Right ventricle myocardium superior (tissue), 1 donor: ENCODE measurements at regions not wholly inside any gene's neighbourhood (a gene's known extent, or its start where the extent isn't known, plus 50 kb on each side); places are given as distances from the start of the nearest gene placed in this dataset.

Experiments
- ATAC-seq: fragments of 200-7000 bp; cut with Tn5 transposase; one replicate; pipeline ENCODE4 v1.9.1; 2020; ENCODE audit warnings: mild to moderate bottlenecking; ENCODE audit not compliant: poor library complexity
- DNase-seq: peaks from one replicate; pipeline ENCODE4 v3.0.0-alpha.2; 2020
- intact Hi-C: fragments of 100-400 bp; cut with DNase I; formaldehyde crosslinking; loops from one replicate; pipeline ENCODE4 v1.11.2; 2022
- donor health status: DM: no; HTN: yes; CAD: no; lungs with severe emphysema.

DNA sequence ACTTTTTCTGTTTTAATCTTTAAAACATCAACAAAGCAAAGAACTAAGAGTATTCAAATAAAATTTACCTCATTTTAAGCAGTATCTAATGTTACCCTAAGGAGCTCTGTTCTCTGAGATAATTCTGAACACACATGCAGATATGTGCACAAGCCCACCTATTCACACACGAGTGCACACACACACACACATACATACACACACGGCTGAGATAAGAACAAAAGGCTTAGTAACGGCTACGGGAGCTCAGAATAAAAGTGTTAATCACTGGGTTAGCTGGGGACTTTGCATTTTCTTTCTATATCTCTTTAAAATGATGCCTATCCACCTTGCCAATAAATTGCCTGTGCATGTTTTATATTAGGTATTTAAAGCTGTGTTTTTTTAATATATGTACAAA lies 1096.3 kb downstream of the GALC start:
- ATAC-seq: no peak

GRCh38 chr14:86892152-86892956 lies 1100.6 kb downstream of the GALC start:
- DNase-seq: no peak
- ATAC-seq: no peak
- intact Hi-C loops: no loop called here

More for the DNA sequence above, 1096.3 kb downstream of the GALC start:
- no peak for DNase-seq
- intact Hi-C loops: no loop called here

DNA sequence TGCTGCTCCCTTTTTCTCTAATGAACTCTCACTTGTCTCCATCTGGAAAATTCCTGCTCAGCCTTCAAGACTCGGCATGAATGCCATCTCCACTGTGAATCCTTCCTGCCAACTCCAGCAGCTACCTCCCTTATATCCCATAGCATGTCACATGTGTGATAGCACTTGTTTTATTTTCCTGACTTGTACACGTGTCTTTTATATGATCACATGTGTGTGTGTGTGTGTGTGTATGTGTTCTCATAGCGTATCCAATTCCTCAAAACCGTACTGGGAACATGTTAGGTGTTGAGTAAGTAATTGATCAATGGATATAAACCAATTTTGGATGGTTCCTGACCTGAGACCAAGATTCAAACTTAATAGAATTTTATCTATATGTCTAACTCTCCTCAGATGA lies 1107.7 kb downstream of the GALC start:
- intact Hi-C loops: no loop called here
- no peak for ATAC-seq
- DNase-seq: no peak

DNA sequence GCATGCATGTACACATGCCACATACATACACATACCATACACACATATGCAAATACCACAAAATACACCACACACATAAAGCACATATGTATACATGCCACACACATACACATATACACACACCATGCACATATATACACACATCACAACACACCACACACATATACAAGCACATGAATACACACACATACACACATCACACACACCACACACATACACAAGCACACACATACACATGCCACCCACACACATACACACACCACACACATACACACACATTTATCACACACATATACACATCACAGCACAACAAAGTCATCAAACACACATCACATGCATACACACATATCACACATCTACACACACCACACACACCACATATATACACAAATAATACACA lies 1108.5 kb downstream of the GALC start:
- no peak for DNase-seq
- intact Hi-C loops: no loop called here
- ATAC-seq: no peak

DNA sequence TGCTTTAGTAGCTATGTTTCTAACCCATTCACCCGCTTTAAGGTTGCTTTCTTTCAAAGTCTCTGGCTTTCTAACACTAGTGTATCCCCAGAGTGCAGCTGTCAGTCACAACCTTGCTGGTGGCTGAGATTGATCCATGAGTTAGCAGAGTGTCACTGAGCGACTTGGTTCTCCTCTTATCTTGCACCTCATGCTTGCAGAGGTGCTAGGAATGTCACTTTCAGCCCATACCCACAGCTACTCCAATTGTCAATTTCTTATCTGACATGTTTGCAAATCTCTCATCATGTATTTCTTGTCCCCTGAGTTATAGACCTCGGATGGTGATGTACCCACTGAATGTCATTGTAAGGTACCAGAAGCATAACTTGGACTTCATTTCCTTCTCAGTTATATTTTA lies 1110.2 kb downstream of the GALC start:
- ATAC-seq (no peak), DNase-seq (no peak)
- intact Hi-C loops: no loop called here

DNA sequence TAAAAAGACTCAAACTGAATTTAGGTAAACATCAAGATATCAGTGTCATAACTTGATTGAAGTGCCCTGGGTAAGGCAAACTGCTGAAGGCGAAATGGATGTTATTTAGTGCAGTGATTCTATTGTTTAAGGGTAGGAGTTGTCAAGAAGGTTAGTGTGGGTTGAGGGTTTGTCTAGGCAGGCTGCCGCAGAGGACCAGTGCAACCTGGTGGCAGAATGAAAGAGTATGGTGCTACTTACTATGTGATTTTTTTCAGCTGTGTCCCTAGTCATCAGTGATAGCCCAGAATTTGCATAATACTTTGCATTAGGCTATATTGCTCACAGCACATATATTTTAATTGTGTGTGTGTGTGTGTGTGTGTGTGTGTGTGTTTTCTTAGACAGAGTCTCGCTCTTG lies 1127.0 kb downstream of the GALC start:
- ATAC-seq (no peak), DNase-seq (no peak)
- intact Hi-C loops: no loop called here

GRCh38 chr14:86858591-86858990 lies 1134.4 kb downstream of the GALC start:
- intact Hi-C loops: no loop called here
- DNase-seq (no peak), ATAC-seq (no peak)

DNA sequence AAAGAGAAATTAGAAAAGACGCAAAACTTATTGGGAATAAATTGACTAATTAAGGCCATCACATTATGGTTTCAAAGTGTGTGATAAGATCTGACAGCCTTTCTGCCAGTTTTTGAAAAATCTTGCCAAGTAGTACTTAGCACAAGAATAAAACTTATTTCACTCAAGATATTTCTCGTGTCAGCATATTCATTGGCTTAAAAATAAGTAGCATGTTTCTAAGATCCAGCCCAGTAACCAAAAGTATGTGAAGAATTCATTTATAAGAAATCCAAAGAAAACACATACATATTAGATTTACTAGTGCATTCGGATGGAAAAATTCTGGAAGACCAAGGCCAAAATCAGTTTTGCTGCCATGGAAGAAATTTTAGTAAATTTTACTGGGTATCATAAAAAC lies 1135.0 kb downstream of the GALC start:
- intact Hi-C loops: no loop called here
- DNase-seq (no peak), ATAC-seq (no peak)

DNA sequence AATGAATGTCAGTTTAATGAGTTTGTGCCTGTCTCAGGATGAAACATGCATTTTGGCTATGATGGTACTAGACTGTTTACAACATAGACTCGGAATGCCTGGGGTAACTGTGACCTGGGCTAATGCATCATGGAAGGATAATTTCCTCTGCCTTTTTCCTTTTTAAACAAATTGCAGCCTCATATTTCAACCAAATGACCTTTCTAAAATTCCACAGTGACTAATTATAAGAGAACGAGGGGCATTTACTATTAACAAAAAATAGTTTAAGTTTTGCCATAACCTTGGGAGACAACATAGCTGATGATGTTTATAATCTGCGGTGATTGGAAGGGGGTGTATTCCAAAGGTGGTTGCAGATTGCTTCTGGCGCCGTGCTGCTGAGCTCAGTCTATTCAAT lies 1140.5 kb downstream of the GALC start:
- intact Hi-C loops: no loop called here
- ATAC-seq: no peak
- no peak for DNase-seq

DNA sequence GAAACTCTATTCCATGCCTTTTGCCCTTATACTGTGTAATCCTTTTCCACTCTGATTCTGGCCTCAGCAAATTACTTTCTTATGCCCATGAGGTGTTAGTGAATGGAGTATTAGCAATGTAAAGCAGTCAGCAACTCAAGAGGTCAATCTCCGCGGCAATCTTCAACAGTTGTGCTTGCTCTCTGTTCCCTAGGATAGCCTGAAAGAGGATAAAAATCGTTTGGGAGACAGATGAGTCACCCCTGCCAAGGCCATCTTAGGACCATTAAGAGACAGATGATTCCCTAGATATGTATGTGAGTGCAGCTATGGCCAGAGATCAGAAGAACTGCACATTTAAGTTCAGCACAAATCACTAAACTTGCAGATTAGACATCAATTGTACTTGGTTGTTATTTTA lies 1145.8 kb downstream of the GALC start:
- intact Hi-C loops: no loop called here
- ATAC-seq (no peak), DNase-seq (no peak)

GRCh38 chr14:86838363-86838762 lies 1154.6 kb downstream of the GALC start:
- intact Hi-C loops: no loop called here
- no peak for ATAC-seq
- no peak for DNase-seq

DNA sequence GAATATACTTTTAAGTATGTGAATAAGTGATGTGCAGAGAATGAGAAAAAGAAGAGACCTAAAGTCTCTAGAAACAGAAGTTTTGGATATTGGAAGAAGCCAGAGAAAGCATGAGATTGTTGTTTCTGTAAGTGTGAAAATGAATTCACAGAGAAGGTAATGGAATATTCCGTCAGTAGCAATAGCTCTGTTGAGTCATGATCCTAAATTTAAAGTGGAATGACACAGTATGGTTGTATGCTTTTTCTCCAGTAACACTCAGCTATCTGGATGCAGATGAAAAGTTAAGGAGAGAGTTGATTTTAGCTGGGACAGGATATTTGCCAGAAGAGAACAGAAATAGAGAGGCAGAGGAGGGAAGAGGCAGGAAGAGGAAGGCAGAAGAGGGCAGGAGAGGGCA lies 1166.3 kb downstream of the GALC start:
- no peak for DNase-seq
- intact Hi-C loops: no loop called here
- no peak for ATAC-seq

DNA sequence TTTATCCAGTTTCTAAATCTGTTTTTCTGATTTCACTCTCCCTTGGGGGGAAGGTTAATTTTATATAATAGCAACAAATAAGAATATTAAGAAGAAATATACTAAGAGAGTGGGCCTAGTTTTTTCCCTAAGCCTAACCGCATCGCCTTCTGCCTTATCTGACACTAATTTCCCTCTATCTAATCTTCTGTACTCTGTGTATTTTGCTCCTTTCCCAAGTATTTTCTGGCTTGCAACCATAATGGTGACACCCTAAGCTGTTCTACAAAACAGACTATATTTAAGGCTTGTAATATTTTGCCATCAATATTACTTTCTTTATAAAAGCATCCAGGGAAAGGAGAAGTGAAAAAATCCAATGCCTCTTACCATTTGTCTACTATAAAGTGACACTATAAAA lies 1168.8 kb downstream of the GALC start:
- intact Hi-C loops: no loop called here
- DNase-seq (no peak), ATAC-seq (no peak)

GRCh38 chr14:86823581-86823980 lies 1169.4 kb downstream of the GALC start:
- intact Hi-C loops: no loop called here
- DNase-seq: no peak
- no peak for ATAC-seq

DNA sequence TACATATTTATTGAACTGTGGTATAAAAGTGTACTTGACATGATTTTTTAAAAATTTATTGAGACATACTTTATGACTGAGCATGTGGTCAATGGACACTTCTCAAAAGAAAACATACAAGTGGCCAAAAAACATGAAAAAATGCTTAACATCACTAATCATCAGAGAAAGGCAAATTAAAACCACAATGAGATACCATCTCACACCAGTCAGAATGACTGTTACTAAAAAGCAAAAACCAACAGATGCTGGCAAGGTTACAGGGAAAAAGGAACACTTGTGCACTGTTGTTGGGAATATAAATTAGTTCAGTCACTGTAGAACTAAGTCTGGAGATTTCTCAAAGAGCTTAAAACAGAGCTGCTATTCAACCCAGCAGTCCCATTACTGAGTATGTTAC lies 1177.6 kb downstream of the GALC start:
- DNase-seq (no peak), ATAC-seq (no peak)
- intact Hi-C loops: no loop called here

DNA sequence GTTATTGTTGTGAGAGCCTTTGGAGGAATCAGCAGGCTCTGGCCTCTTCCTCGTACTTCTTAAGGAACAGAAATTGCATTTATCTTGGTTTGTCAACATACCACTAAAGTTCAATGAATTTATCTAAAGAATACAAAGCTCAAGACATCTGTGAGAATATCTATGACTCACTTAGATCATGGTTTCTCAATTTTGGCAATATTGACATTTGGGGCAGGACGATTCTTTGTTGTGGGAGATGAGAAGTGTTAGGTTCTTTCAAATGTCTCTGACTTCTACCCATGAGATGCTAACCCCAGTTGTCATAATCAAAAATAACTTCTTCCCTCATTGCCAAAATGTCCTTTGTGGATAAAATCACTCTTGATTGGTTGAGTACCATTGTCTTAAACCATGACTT lies 1190.3 kb downstream of the GALC start:
- intact Hi-C loops: no loop called here
- no peak for DNase-seq
- ATAC-seq: no peak

- intact Hi-C loops: no loop called here
- DNase-seq (no peak), ATAC-seq (peak; percentile 62)
Measured at GRCh38 chr14:86799244-86799647, 1193.7 kb downstream of the GALC start.

- ATAC-seq: no peak
- intact Hi-C loops: no loop called here
- DNase-seq: no peak
Measured at GRCh38 chr14:86798330-86798729, 1194.7 kb downstream of the GALC start.

- ATAC-seq (no peak), DNase-seq (no peak)
- intact Hi-C loops: no loop called here
Measured at GRCh38 chr14:86797075-86797351, 1196.0 kb downstream of the GALC start.

DNA sequence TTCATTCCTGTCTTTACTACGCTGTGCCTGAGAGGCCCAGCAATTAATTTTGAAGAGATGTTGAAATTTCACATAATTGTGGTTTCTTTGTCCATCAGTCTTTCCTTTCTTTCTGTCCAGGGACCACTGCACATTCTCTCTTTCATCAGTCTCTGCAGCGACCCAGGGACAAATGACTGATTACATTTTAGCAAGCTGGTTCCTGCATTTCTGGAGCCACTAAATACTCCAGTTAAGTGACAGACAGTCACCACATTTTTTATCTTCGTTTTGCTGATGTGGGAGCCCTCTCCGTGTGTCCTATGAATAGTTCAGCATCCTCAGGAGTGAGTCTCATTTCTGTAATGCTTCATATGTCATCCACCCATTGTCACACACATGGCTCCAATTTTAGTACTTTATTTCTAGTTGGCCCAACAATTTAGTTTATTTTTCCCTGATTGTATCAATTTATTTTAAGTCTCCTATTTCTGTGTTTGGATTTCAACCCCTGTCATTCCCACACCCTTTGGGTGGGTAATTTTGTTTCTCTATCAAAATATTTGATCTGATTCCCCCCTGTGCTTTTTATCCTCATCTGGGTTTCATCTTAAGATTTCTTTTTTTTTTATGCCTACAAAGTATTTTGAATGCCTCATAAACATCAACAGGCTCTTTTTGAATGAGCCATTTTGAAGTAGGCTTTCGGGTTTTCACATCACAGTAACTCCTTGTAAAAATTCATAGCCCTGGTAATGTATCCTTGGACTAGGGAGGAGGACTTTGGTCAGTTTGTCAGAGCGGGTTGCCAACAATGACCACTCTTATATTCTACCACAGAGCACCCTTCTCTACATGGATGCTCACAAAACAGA lies 1196.5 kb downstream of the GALC start:
- intact Hi-C loops: no loop called here
- DNase-seq (no peak), ATAC-seq (no peak)
